HG02763 (cell line): ENCODE measurements at regions not wholly inside any gene's neighbourhood (a gene's known extent, or its start where the extent isn't known, plus 50 kb on each side); places are given as distances from the start of the nearest gene placed in this dataset.
A peak's percentile ranks its signal among the peaks of the same experiment; 100 is the strongest.
"Not testable (repeated sequence)": the region's sequence is repeated elsewhere in the genome, so short reads cannot be mapped to it uniquely, and the experiment has no call there.

Experiments used
- ATAC-seq: cut with Tn5 transposase; IDR thresholded peaks from one replicate; pipeline ENCODE4 v1.9.1; 2021; ENCODE audit warnings: mild to moderate bottlenecking, moderate library complexity; ENCODE audit not compliant: unreplicated experiment

DNA sequence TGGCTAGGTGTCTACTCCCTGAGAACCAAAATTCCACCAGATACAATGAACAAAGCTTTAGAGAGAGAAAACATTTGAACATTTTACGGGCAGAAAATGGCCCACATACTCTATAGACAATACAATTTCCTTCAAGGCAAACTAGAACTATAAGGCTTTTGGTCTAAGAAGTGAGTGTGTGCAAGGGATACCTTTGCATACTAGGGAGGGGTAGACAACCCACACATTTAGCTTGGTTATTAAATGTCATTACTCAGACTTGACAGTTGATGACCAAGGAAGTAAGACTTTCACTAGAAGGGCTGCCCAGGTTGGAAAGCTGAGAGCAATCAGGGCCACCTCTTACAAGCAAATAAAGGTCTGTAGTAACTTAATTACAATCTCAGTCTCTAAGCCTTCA is 64.0 kb upstream of the PLEKHM1 start:
- not testable (repeated sequence) for ATAC-seq

DNA sequence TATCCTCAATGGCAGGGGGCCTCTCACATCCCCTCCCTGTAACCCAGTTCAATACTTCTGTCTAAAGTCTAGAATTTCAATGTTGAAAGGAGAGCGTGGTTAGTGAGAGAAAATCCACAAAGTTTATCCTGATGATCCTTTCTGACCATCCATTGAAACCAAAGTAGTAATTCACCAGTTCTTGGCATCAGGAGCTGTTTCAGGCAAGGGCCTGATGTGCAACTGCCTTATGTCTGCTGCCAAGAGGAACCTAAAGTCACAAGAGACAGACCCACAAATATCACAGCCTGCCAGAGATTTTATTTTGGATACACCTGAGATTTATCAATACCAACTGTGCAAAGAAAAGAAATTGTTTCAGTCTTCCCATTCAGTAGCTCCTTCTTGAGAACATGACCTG is 68.3 kb upstream of the PLEKHM1 start:
- not testable (repeated sequence) for ATAC-seq

- not testable (repeated sequence) for ATAC-seq
Measured at GRCh38 chr17:45562868-45563267, 72.3 kb upstream of the PLEKHM1 start.

GRCh38 chr17:45563283-45563682 is 72.8 kb upstream of the PLEKHM1 start:
- not testable (repeated sequence) for ATAC-seq

- ATAC-seq = not testable (repeated sequence)
Measured at GRCh38 chr17:45568275-45568674, 77.8 kb upstream of the PLEKHM1 start.

DNA sequence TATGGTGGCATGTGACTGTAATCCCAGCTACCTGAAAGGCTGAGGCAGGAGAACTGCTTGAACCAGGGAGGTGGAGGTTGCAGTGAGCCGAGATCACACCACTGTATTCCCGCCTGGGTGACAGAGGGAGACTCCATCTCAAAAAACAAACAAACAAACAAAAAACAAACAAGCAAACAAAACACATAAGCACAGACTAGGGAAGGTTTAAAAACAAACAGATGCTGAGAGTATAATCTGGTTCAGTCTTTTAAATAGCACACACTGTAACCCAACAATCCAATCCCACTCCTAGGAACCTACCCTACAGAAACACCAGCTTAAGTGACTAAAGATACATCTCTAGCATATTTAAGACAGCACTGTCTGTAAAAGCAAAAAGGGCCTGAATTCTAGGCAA is 82.8 kb upstream of the PLEKHM1 start:
- ATAC-seq = not testable (repeated sequence)

GRCh38 chr17:45573924-45574770 is 83.6 kb upstream of the PLEKHM1 start:
- no peak for ATAC-seq

DNA sequence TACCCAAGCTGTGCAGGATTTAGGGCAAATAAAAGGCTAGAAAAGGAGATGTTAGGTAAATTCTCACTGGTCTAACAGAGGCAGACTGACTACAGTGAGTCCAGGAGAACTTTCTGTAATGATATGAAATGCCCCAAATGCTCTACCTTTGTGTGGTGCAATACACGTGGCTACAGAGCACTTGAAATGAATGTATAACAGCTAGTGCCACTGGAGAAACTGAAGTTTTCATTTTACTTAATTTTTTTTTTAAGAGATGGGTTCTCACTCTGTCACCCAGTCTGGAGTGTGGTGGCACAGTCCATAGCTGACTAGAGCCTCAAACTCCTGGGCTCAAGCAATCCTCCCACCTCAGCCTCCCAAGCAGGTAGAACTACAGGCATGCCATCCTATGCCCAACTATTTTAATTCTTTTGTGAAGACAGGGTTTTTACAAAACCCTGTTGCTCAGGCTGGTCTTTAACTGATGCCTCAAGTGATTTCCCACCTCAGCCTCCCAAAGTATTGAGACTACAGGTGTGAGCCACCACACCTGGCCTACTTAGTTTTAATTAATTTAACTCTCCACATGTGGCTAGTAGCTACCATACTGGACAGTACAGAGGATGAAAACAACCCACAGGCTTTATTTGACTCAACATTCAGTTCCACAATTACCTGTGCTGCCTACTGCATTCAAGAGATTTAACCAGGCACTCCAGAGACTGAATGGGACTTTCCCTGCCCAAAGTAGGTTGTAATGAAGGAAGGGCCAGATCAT is 84.8 kb upstream of the PLEKHM1 start:
- no peak for ATAC-seq

GRCh38 chr17:45576527-45577307 is 86.2 kb upstream of the PLEKHM1 start:
- not testable (repeated sequence) for ATAC-seq

DNA sequence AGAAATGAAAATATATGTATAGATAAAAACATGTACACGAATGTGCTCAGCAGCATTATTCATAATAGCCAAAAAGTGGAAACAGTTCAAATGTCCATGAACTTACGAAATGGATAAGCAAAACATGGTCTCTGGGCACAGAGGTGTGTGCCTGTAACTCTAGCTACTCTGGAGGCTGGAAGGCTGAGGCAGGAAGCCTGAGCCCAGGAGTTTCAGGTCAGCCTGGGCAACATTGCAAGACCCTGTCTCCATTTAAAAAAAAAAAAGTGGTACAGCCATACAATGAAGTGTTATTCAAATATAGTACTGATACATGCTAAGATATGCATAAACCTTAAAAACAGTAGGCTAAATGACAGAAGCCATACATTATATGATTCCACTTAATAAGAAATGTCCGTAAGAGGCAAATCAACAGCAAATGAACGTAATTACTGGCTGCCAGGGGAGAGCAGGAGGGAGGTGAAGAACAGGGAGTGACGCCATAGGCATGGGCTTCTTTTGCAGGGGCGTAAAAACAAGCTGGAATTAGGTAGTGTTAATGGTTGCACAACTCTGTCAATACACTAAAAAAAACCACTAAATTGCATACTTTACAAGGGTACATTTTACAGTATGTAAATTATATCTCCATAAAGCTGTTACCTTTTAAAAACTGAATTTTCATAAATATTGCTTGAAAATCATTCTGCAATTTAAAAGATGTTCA is 87.2 kb upstream of the PLEKHM1 start:
- no peak for ATAC-seq

- no peak for ATAC-seq
Measured at GRCh38 chr17:45578516-45579455, 88.3 kb upstream of the PLEKHM1 start.

GRCh38 chr17:45579529-45580495 is 89.3 kb upstream of the PLEKHM1 start:
- ATAC-seq = no peak

GRCh38 chr17:45580924-45581323 is 90.4 kb upstream of the PLEKHM1 start:
- no peak for ATAC-seq

DNA sequence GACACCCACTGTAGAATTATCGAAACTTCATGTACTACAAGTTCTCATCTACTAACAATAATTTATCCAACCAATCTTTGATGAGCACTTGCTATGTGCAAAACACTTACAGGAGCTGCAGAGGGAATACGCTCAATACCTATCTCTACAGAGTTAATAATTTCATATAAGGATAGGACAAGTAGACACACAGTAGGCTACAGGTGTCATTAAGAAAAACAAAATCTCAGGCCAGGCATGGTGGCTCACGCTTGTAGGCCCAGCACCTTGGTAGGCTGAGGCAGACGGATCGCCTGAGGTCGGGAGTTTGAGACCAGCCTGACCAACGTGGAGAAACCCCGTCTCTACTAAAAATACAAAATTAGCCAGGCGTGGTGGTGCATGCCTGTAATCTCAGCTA is 91.3 kb upstream of the PLEKHM1 start:
- no peak for ATAC-seq

DNA sequence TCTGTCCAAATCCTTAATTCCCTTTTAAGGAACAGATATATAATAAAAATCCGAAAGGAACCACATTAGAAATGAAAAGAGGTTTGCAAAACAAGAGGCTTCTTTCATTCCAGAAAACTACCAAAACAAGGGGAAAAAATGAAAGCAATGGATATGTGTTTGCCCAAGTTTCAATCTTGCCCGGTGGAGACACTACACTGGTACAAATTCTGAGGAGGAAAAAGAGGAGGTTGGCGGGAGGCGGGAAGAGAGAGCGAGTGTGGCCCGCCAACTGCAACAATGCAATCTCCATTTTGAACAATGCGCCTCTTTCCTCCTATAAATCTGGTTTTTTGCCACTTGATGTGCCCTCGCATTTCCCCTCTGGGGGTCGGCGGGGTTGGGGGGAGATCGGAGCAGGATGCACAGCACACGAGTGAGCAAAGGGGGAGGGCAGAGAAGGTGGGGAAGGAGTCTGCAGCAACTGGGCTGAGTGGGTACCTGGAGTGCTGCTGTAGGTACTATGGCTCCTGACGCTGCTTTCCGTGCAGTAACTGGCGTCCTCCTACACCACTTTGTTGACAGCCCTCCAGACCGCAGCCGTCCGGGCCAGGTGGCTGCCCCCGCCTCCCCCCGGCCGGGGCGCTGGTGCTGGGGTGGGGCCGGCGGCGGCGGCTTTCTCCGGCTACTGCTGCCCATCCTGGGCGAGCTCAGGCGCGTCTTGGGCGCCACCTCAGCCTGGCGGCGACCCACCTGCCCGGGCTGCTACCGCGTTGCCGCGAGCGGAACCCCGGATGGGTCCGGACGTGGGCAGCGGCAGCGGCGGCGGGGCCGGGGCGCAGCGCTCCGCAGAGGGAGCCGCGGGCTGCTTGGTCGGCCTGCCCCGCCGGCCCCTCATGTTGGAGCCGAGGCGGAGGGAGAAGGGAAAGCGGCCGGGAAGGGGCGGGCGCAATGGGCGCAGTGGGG is 93.8 kb upstream of the PLEKHM1 start:
- ATAC-seq = peak; percentile 58

DNA sequence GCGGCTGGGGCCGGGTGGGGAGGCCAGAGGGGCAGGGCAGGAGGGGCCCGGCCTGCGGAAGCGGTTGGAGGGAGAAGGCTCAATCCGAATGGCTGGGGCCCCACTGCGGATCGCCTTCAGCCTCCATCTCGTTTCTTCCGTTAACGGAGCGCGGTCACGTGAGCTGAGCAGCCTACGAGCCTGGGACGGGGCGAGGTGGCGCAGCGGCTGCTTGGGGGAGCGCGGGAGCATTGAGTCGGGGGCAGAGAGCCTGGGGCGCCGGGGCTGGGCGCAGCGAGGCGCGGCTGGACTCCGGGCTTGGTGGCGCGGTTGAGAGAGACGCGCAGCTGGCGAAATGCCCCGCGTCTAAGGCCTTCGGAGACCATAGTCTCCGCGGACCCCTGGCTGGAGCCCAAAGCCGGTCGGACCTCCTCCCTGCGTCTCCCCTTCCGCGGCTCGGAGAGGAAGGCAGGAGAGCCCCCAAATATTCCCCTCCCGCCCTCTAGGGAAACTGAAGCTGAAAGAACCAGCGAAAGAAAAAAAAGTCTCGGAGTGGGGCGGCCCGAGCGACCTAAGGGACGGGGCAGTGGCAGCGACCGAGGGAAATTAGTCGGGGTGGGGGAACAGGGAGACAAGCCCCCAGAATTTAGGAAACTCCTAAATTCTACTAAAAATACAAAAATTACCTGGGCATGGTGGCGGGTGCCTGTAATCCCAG is 94.7 kb upstream of the PLEKHM1 start:
- peak; percentile 62 for ATAC-seq
